ENCODE measurements at regions not wholly inside any gene's neighbourhood (a gene's known extent, or its start where the extent isn't known, plus 50 kb on each side); places are given as distances from the start of the nearest gene placed in this dataset.

DNA sequence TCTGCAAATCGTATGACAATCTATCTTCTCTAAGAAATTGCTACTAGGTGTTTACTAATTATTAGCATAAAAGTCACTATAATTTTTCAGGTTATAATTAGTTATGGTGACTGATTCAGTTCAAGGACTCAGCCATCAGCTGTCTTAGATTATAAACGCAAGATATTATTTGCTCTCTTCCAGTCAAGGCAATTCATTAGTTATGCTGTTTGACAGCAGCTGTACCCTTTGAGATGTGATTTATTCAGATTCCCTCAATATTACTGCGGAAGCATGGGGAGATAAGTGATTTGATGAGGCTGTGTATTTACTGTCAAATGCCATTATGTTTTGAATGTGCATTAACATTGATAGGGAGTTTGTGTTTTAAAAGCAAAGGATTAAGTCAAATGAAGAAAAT lies 558.9 kb upstream of the FSIP2 start:
- TF ChIP-seq, protein P1, sequence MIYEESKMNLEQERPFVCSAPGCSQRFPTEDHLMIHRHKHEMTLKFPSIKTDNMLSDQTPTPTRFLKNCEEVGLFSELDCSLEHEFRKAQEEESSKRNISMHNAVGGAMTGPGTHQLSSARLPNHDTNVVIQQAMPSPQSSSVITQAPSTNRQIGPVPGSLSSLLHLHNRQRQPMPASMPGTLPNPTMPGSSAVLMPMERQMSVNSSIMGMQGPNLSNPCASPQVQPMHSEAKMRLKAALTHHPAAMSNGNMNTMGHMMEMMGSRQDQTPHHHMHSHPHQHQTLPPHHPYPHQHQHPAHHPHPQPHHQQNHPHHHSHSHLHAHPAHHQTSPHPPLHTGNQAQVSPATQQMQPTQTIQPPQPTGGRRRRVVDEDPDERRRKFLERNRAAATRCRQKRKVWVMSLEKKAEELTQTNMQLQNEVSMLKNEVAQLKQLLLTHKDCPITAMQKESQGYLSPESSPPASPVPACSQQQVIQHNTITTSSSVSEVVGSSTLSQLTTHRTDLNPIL (CRISPR knock-in tag; IDR thresholded peaks at IDR 0.05; ENCODE audit: low read depth), result no peak
- TF ChIP-seq ZFP3 (CRISPR knock-in tag; IDR thresholded peaks at IDR 0.05), result no peak
- TF ChIP-seq, protein P2, sequence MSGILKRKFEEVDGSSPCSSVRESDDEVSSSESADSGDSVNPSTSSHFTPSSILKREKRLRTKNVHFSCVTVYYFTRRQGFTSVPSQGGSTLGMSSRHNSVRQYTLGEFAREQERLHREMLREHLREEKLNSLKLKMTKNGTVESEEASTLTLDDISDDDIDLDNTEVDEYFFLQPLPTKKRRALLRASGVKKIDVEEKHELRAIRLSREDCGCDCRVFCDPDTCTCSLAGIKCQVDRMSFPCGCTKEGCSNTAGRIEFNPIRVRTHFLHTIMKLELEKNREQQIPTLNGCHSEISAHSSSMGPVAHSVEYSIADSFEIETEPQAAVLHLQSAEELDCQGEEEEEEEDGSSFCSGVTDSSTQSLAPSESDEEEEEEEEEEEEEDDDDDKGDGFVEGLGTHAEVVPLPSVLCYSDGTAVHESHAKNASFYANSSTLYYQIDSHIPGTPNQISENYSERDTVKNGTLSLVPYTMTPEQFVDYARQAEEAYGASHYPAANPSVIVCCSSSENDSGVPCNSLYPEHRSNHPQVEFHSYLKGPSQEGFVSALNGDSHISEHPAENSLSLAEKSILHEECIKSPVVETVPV (CRISPR knock-in tag; IDR thresholded peaks at IDR 0.05), result no peak

Data from SK-N-SH treated with all-trans-retinoic acid at 6 μM for 48 hours (cell line).